ENCODE measurements at regions not wholly inside any gene's neighbourhood (a gene's known extent, or its start where the extent isn't known, plus 50 kb on each side); places are given as distances from the start of the nearest gene placed in this dataset.

- Histone ChIP-seq H3K4me1 (ENCODE audit: control insufficient read depth in 1 of 2, insufficient read depth in 2 of 2, low read length in 2 of 2) (no peaks in the 10 kb centered on the region), H3K79me2 (ENCODE audit: insufficient read depth, low read length) (no peaks in the 10 kb centered on the region), H3K4me2 (ENCODE audit: low read length) (no peak overlapping the region), H2AFZ (ENCODE audit: low read depth, low read length, poor library complexity, severe bottlenecking) (no peak overlapping the region), H3K4me3 (replicated peaks in 1 of 2; ENCODE audit: low read depth in 1 of 2, low read length in 2 of 2) (no peak overlapping the region), H3K27ac (ENCODE audit: low read depth, low read length) (no peak overlapping the region), H3K9me3 (ENCODE audit: control insufficient read depth in 1 of 2, insufficient read depth in 1 of 2, low read depth in 1 of 2, low read length in 2 of 2) (peaks cover 7 to 19% of the 10 kb centered on the region in 2 experiments; a peak in 2 of 4 replicates), H3K9ac (ENCODE audit: low read length) (no peak overlapping the region), H3K9me2 (ENCODE audit: insufficient read depth) (no peaks in the 10 kb centered on the region), H3K27me3 (ENCODE audit: insufficient read depth, low read length) (no peaks in the 10 kb centered on the region), H3K36me3 (ENCODE audit: control insufficient read depth in 1 of 2, insufficient read depth in 2 of 2, low read length in 2 of 2) (no peaks in the 10 kb centered on the region), H4K20me1 (ENCODE audit: insufficient read depth) (no peaks in the 10 kb centered on the region)
- POLR2A ChIA-PET, result no interaction called here
- DNase-seq (ENCODE audit: low read depth, low spot score), result no peak
- TF ChIP-seq ZBTB33 (IDR thresholded peaks at IDR 0.05; ENCODE audit: extremely low read depth, insufficient replicate concordance, low read length), result no peak
- no peak for TF ChIP-seq CBX3 (IDR thresholded peaks at IDR 0.05; ENCODE audit: low read depth)
- no peak for TF ChIP-seq ATF3 (IDR thresholded peaks at IDR 0.05)
- TF ChIP-seq SRF (IDR thresholded peaks at IDR 0.05; ENCODE audit: low read depth), result no peak
- TF ChIP-seq EZH2 (IDR thresholded peaks at IDR 0.05), result no peak
- no peak for TF ChIP-seq JUND (IDR thresholded peaks at IDR 0.05)
- CTCF ChIA-PET, result no interaction called here
- BruUV-seq (replicated peaks), result no TSS peak
- intact Hi-C loops (cut with micrococcal nuclease), result no loop called here
- RAD21 ChIA-PET (ENCODE audit: low non-redundant PET in 1 of 2, low total read pairs in 2 of 2, uncharacterized antibody in 2 of 2, unreplicated experiment in 2 of 2), result no interaction called here
- no peak for ATAC-seq
Observed at GRCh38 chr18:72948439-72948838, 80.7 kb upstream of the NETO1 start.

GRCh38 chr18:72942766-72943165, 75.0 kb upstream of the NETO1 start:
- BruUV-seq (replicated peaks), result no TSS peak
- DNase-seq (ENCODE audit: low read depth, low spot score) (no peak), ATAC-seq (no peak)
- H3K9ac ChIP-seq (ENCODE audit: low read length), result no peak overlapping the region
- H3K9me2 ChIP-seq (ENCODE audit: insufficient read depth), result no peaks in the 10 kb centered on the region
- ChIA-PET RAD21 (ENCODE audit: low non-redundant PET in 1 of 2, low total read pairs in 2 of 2, uncharacterized antibody in 2 of 2, unreplicated experiment in 2 of 2) (no interaction called here), POLR2A (no interaction called here), CTCF (no interaction called here)
- H3K36me3 ChIP-seq (ENCODE audit: control insufficient read depth in 1 of 2, insufficient read depth in 2 of 2, low read length in 2 of 2), result no peaks in the 10 kb centered on the region
- no peak for TF ChIP-seq CEBPB (IDR thresholded peaks at IDR 0.05; ENCODE audit: low read depth)
- TF ChIP-seq FOSL1 (IDR thresholded peaks at IDR 0.05; ENCODE audit: low read depth), result no peak
- H3K4me3 ChIP-seq (replicated peaks in 1 of 2; ENCODE audit: low read depth in 1 of 2, low read length in 2 of 2), result no peak overlapping the region
- peaks cover 19 to 22% of the 10 kb centered on the region in 2 experiments; a peak in 3 of 4 replicates for H3K9me3 ChIP-seq (ENCODE audit: control insufficient read depth in 1 of 2, insufficient read depth in 1 of 2, low read depth in 1 of 2, low read length in 2 of 2)
- H3K27me3 ChIP-seq (ENCODE audit: insufficient read depth, low read length), result no peaks in the 10 kb centered on the region
- no peak overlapping the region for H2AFZ ChIP-seq (ENCODE audit: low read depth, low read length, poor library complexity, severe bottlenecking)
- no peaks in the 10 kb centered on the region for H4K20me1 ChIP-seq (ENCODE audit: insufficient read depth)
- no peaks in the 10 kb centered on the region for H3K4me1 ChIP-seq (ENCODE audit: control insufficient read depth in 1 of 2, insufficient read depth in 2 of 2, low read length in 2 of 2)
- H3K27ac ChIP-seq (ENCODE audit: low read depth, low read length), result no peak overlapping the region
- H3K79me2 ChIP-seq (ENCODE audit: insufficient read depth, low read length), result no peaks in the 10 kb centered on the region
- intact Hi-C loops (cut with micrococcal nuclease), result no loop called here
- no peak overlapping the region for H3K4me2 ChIP-seq (ENCODE audit: low read length)
